ENCODE measurements at regions not wholly inside any gene's neighbourhood (a gene's known extent, or its start where the extent isn't known, plus 50 kb on each side); places are given as distances from the start of the nearest gene placed in this dataset.

- H3K4me3 ChIP-seq (ENCODE audit: low read length), result no peak overlapping the region
- no peak for TF ChIP-seq CTCF (conservative IDR thresholded peaks at IDR 0.05; ENCODE audit: low read depth, low read length)
- peak; percentile 85 for DNase-seq (ENCODE audit: low read depth)
Measured at GRCh38 chr17:63171428-63172393, 205.7 kb downstream of the TANC2 start.

- no peak overlapping the region for H3K4me3 ChIP-seq (ENCODE audit: low read length)
- DNase-seq (ENCODE audit: low read depth), result no peak
- TF ChIP-seq CTCF (conservative IDR thresholded peaks at IDR 0.05; ENCODE audit: low read depth, low read length), result no peak
Measured at GRCh38 chr17:63173450-63173849, 207.4 kb downstream of the TANC2 start.

- no peak for TF ChIP-seq CTCF (conservative IDR thresholded peaks at IDR 0.05; ENCODE audit: low read depth, low read length)
- H3K4me3 ChIP-seq (ENCODE audit: low read length), result no peak overlapping the region
- DNase-seq (ENCODE audit: low read depth), result no peak
Measured at GRCh38 chr17:63173903-63174302, 207.9 kb downstream of the TANC2 start.

GRCh38 chr17:63178530-63178929, 212.5 kb downstream of the TANC2 start:
- TF ChIP-seq CTCF (conservative IDR thresholded peaks at IDR 0.05; ENCODE audit: low read depth, low read length), result no peak
- DNase-seq (ENCODE audit: low read depth), result peak; percentile 21

GRCh38 chr17:63181856-63182255, 215.8 kb downstream of the TANC2 start:
- no peak for TF ChIP-seq CTCF (conservative IDR thresholded peaks at IDR 0.05; ENCODE audit: low read depth, low read length)
- H3K4me3 ChIP-seq (ENCODE audit: low read length), result no peak overlapping the region
- no peak for DNase-seq (ENCODE audit: low read depth)

More at GRCh38 chr17:63178530-63178929, 212.5 kb downstream of the TANC2 start:
- H3K4me3 ChIP-seq (ENCODE audit: low read length), result no peak overlapping the region

- DNase-seq (ENCODE audit: low read depth), result no peak
- no peak for TF ChIP-seq CTCF (conservative IDR thresholded peaks at IDR 0.05; ENCODE audit: low read depth, low read length)
- no peak overlapping the region for H3K4me3 ChIP-seq (ENCODE audit: low read length)
Measured at GRCh38 chr17:63185420-63185819, 219.4 kb downstream of the TANC2 start.

- no peak overlapping the region for H3K4me3 ChIP-seq (ENCODE audit: low read length)
- DNase-seq (ENCODE audit: low read depth), result no peak
- no peak for TF ChIP-seq CTCF (conservative IDR thresholded peaks at IDR 0.05; ENCODE audit: low read depth, low read length)
Measured at GRCh38 chr17:63189082-63189481, 223.0 kb downstream of the TANC2 start.
